Lower leg skin (tissue), 3 donors: ENCODE measurements at regions not wholly inside any gene's neighbourhood (a gene's known extent, or its start where the extent isn't known, plus 50 kb on each side); places are given as distances from the start of the nearest gene placed in this dataset.

ENCODE experiments used
- CTCF ChIP-seq, 3 donors: fragments of 450-650 bp; IDR thresholded peaks; one replicate each; pipeline ENCODE4 v1.5.1; 2016; ENCODE audit warnings: antibody characterized with exemption in 3 of 3, mild to moderate bottlenecking in 3 of 3, moderate library complexity in 2 of 3
- POLR2A ChIP-seq, 2 donors: fragments of 450-650 bp; IDR thresholded peaks; one replicate each; pipeline ENCODE4 v1.6.1; 2016 to 2017; ENCODE audit warnings: antibody characterized with exemption in 2 of 2, mild to moderate bottlenecking in 1 of 2, moderate library complexity in 1 of 2

DNA sequence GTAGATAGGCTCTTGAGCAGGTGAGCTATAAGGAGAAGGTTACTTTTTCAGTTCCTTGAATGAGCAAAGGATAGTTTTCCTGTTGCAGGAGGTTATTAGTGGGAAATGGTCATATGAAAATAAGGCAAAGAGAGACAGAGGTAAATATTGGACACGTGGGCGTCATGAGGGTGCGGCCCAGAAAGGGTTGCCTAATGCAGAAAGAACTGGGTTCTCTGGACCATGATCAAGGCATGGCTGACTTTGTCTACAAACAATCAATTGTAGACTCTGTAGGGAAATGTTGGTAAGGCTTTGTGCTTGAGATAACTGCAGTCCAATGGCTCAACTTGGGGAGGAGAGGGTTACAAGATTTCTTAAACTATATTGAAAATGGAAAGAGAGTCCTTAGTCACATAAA, 585.8 kb downstream of the BCL11A start:
- TF ChIP-seq CTCF (IDR thresholded peaks at IDR 0.05) (no peak), POLR2A (IDR thresholded peaks at IDR 0.05) (no peak)
